Vagina (tissue), 2 donors: ENCODE measurements at regions not wholly inside any gene's neighbourhood (a gene's known extent, or its start where the extent isn't known, plus 50 kb on each side); places are given as distances from the start of the nearest gene placed in this dataset.
"Not testable (repeated sequence)": the region's sequence is repeated elsewhere in the genome, so short reads cannot be mapped to it uniquely, and the experiment has no call there.

Experiments
- POLR2AphosphoS5 ChIP-seq, 2 donors: sonication (generic); formaldehyde crosslinking; IDR thresholded peaks; one replicate each; pipeline ENCODE4 v1.9.0; 2017; ENCODE audit warnings: antibody characterized with exemption in 2 of 2, mild to moderate bottlenecking in 2 of 2, low read depth in 1 of 2; ENCODE audit not compliant: insufficient read depth in 1 of 2
- TF ChIP-seq, protein P1 (sequence below), 3 experiments: fragments of 450-650 bp in 2 of 3; fragments of 200-600 bp in 1 of 3; sonication (generic) in 1 of 3; IDR thresholded peaks; one replicate each; pipeline ENCODE4 v1.5.1; 2017 to 2019; ENCODE audit warnings: antibody characterized with exemption in 3 of 3, mild to moderate bottlenecking in 2 of 3, moderate library complexity in 2 of 3

DNA sequence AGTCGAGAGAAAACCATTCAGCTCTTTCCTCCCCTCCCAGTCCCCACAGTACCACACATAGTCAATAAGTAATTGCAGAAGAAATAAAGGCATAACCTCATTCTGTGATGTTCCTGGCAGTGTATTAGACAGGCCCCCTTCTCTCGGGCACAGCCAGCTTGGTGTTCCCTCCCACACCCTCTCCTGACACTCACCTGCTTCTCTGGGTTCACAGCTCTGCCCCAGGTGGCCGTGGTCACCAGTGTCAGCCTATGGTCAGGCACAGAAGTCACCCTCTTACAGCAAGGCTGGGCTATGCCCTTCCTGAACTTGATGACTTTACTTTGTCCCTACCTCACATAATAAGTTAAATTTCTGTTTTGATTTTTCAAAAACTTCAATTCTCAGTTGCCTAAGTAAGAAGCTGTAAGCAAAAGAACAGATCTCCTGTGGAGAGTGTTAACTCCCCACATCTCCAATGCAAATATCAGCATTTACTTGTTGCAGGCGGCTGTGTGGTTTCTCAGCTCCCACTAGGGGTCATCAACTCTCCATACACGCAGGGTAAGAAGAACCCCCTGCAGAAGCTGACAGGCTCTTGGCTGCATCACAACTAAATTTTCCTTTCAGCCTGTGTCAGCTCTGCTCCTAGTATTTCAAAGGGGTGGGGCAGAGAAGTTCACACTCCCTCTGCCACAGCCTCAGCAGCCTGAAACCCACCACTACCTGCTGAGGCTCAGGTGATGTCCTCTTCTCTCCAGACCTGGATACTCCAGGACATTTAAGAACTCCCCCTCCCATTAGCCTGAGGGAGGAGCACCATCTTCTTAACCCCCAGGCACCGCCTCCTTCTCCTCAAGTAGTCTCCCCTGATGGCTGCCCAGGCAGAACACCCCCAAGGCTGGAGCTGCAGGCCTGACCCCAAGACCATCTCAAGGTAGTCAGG is 172.9 kb upstream of the ETV3 start:
- TF ChIP-seq, protein P1, sequence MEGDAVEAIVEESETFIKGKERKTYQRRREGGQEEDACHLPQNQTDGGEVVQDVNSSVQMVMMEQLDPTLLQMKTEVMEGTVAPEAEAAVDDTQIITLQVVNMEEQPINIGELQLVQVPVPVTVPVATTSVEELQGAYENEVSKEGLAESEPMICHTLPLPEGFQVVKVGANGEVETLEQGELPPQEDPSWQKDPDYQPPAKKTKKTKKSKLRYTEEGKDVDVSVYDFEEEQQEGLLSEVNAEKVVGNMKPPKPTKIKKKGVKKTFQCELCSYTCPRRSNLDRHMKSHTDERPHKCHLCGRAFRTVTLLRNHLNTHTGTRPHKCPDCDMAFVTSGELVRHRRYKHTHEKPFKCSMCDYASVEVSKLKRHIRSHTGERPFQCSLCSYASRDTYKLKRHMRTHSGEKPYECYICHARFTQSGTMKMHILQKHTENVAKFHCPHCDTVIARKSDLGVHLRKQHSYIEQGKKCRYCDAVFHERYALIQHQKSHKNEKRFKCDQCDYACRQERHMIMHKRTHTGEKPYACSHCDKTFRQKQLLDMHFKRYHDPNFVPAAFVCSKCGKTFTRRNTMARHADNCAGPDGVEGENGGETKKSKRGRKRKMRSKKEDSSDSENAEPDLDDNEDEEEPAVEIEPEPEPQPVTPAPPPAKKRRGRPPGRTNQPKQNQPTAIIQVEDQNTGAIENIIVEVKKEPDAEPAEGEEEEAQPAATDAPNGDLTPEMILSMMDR (IDR thresholded peaks at IDR 0.05) = not testable (repeated sequence)
- not testable (repeated sequence) for TF ChIP-seq POLR2AphosphoS5 (IDR thresholded peaks at IDR 0.05; ENCODE audit: insufficient read depth in 1 of 2, low read depth in 1 of 2)
